ENCODE measurements at regions not wholly inside any gene's neighbourhood (a gene's known extent, or its start where the extent isn't known, plus 50 kb on each side); places are given as distances from the start of the nearest gene placed in this dataset.

DNA sequence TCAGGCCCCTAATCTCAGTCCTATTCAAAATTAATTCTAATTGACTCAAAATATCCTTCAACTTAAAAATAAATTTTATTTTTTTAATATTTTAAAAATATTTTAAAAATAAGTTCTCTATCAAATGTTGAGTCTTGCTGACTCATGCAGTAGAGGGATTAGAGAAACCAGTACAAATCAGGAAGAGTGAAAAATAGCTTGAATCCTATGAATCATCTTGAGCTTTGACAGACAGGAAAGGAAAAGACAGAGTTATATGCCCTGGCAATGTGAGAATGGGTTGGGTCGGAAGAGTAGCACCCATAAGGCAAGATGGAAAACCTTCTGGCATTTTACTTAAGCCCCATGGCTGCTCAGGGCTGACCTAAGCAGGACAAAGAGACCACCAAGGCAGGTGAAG is 346.6 kb upstream of the RUNX1 start:
- Histone ChIP-seq H3K9me3 (no peaks in the 10 kb centered on the region), H3K4me1 (peaks cover 0 to 25% (median 4%) of the 10 kb centered on the region in 6 donors), H3K36me3 (no peaks in the 10 kb centered on the region), H3K27me3 (replicated peaks in 1 of 7) (peaks cover 0 to 4% (median 0%) of the 10 kb centered on the region in 7 donors), H3K4me3 (no peak overlapping the region), H3K27ac (no peak overlapping the region)
- DNase-seq: no peak
- TF ChIP-seq, protein P1, sequence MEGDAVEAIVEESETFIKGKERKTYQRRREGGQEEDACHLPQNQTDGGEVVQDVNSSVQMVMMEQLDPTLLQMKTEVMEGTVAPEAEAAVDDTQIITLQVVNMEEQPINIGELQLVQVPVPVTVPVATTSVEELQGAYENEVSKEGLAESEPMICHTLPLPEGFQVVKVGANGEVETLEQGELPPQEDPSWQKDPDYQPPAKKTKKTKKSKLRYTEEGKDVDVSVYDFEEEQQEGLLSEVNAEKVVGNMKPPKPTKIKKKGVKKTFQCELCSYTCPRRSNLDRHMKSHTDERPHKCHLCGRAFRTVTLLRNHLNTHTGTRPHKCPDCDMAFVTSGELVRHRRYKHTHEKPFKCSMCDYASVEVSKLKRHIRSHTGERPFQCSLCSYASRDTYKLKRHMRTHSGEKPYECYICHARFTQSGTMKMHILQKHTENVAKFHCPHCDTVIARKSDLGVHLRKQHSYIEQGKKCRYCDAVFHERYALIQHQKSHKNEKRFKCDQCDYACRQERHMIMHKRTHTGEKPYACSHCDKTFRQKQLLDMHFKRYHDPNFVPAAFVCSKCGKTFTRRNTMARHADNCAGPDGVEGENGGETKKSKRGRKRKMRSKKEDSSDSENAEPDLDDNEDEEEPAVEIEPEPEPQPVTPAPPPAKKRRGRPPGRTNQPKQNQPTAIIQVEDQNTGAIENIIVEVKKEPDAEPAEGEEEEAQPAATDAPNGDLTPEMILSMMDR (IDR thresholded peaks at IDR 0.05 in 8 of 11, conservative IDR thresholded peaks at IDR 0.05 in 3 of 11): no peak
- TF ChIP-seq POLR2AphosphoS5 (IDR thresholded peaks at IDR 0.05) (no peak), POLR2A (IDR thresholded peaks at IDR 0.05) (no peak)
- intact Hi-C loops (cut with DNase I; ENCODE audit: low total_unique reads): no loop called here
- WGBS, 5 donors: 36 to 61% (median 55%) methylated on average over 1 of the region's 1 CpG

DNA sequence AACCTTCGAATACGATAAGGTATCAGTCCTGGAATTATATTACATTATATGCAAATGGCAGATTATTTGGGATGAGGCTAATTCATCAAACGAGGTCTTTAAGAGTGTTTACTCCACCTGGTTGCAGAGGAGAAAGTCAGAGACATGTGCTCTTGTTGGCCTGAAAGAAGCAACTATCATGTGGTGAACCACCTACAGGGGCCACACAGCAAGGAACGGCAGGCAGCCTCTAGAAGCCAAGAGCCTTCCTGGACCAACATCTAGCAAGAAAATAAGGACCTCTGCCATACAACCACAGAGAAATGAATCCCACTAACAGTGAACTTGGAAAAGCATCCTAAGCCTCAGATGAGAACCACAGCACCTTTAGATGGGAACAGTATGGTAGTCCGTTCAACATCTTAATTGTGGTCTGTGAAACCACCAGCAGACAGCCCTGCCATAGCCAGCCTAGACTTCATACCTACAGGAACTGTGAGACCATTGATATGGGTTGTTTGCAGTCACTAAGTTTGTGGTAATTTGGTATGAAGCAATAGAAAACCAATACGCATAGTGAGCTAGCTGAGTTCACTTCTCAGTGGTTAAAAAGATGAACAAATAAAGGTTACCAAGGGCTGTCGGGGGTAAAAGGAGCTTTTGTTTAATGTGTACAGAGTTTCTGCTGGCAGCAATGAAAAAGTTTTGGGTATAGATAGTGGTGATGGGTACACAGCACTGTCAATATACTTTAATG is 345.7 kb upstream of the RUNX1 start:
- H3K4me1 ChIP-seq: peaks cover 0 to 16% (median 1%) of the 10 kb centered on the region in 6 donors
- H3K36me3 ChIP-seq: no peaks in the 10 kb centered on the region
- peaks cover 0 to 4% (median 0%) of the 10 kb centered on the region in 7 donors for H3K27me3 ChIP-seq (replicated peaks in 1 of 7)
- no peaks in the 10 kb centered on the region for H3K9me3 ChIP-seq
- no peak for DNase-seq
- H3K27ac ChIP-seq: no peak overlapping the region
- 69 to 79% (median 74%) methylated on average over 7 of the region's 7 CpGs for WGBS, 5 donors
- intact Hi-C loops (cut with DNase I; ENCODE audit: low total_unique reads): no loop called here
- H3K4me3 ChIP-seq: no peak overlapping the region
- TF ChIP-seq, protein P1 (IDR thresholded peaks at IDR 0.05 in 8 of 11, conservative IDR thresholded peaks at IDR 0.05 in 3 of 11): no peak
- TF ChIP-seq POLR2AphosphoS5 (IDR thresholded peaks at IDR 0.05) (no peak), POLR2A (IDR thresholded peaks at IDR 0.05) (no peak)

DNA sequence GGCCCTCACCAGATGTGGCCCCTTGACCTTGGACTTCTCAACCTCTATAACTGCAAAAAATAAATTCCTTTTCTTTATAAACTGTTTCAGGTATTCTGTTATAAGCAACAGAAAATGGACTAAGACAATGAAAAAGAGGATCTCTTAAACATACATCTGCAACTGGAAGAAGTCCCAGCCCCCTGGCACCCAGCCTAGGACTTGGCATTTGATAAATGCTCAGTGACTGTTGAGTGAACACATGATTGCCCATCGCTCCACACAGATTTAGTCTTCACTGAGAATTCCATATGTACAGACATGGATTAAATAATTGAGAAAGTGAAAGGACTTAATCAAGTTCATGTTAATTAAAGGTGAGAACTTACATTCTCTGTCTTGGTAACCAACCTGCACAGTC is 344.9 kb upstream of the RUNX1 start:
- TF ChIP-seq POLR2AphosphoS5 (IDR thresholded peaks at IDR 0.05): no peak
- TF ChIP-seq, protein P1 (IDR thresholded peaks at IDR 0.05 in 8 of 11, conservative IDR thresholded peaks at IDR 0.05 in 3 of 11): no peak
- no peak for TF ChIP-seq POLR2A (IDR thresholded peaks at IDR 0.05)
- DNase-seq: no peak
- H3K9me3 ChIP-seq: peaks cover 0 to under 1% (median 0%) of the 10 kb centered on the region in 8 donors
- no peak overlapping the region for H3K4me3 ChIP-seq
- no peak overlapping the region for H3K27ac ChIP-seq
- peaks cover 0 to 9% (median 0%) of the 10 kb centered on the region in 6 donors for H3K4me1 ChIP-seq
- intact Hi-C loops (cut with DNase I; ENCODE audit: low total_unique reads): no loop called here
- peaks cover 0 to 4% (median 0%) of the 10 kb centered on the region in 7 donors for H3K27me3 ChIP-seq (replicated peaks in 1 of 7)
- 83 to 100% (median 90%) methylated on average over 1 of the region's 1 CpG for WGBS, 5 donors
- H3K36me3 ChIP-seq: no peaks in the 10 kb centered on the region

DNA sequence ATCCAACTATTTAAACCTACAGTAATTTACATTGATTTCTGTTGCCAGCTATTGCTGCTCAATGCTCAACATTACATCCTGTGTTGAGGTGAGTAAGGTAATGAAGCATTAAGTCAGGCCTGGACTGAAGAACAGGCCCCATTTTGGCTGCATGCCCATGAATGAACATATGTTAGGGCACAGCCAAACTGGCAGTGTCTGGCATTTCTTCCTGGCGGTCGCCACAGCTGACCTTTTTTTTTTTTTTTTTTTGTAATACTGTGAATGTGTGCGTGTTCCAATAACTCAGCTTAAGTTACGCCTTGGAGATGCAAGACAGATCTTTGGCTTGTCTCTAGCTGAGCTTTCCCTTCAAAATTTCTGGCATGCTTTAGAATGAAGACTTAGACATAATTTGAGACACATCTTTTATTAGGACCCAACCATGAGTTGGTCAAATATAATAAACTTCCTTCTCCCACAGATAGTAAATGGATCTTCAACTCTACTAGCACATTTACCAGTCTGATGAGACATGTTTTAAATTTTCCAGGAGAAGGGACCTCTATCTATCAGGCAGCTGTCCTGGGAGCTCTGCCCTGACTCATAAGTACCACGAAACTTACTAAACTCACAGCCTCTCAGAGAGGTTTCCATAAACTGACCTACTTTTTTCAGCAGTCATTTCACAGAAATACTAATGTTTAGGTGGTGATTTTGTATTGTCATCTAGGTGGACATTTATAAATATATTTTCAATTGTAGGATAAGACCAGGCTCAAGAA is 341.1 kb upstream of the RUNX1 start:
- H3K4me1 ChIP-seq: no peaks in the 10 kb centered on the region
- no peaks in the 10 kb centered on the region for H3K36me3 ChIP-seq
- H3K9me3 ChIP-seq: peaks cover 0 to 12% (median 7%) of the 10 kb centered on the region in 8 donors
- no peaks in the 10 kb centered on the region for H3K27me3 ChIP-seq (replicated peaks in 1 of 7)
- H3K4me3 ChIP-seq: no peak overlapping the region
- 82 to 91% (median 89%) methylated on average over 5 of the region's 5 CpGs for WGBS, 5 donors
- DNase-seq: no peak
- TF ChIP-seq, protein P1 (IDR thresholded peaks at IDR 0.05 in 8 of 11, conservative IDR thresholded peaks at IDR 0.05 in 3 of 11): no peak
- intact Hi-C loops (cut with DNase I; ENCODE audit: low total_unique reads): no loop called here
- H3K27ac ChIP-seq: no peak overlapping the region

Measured in spleen (tissue), 11 donors.